Osteocyte (in vitro differentiated cells): ENCODE measurements at regions not wholly inside any gene's neighbourhood (a gene's known extent, or its start where the extent isn't known, plus 50 kb on each side); places are given as distances from the start of the nearest gene placed in this dataset.

ENCODE experiments used
- DNase-seq: peaks from one replicate; pipeline ENCODE4 v3.0.0; 2021; ENCODE audit warnings: mixed read lengths; ENCODE audit not compliant: unreplicated experiment; ENCODE audit errors: extremely low spot score
- H3K27ac Mint-ChIP-seq: one replicate; pipeline ENCODE4 v1.8.0; 2021; ENCODE audit warnings: mild to moderate bottlenecking, mixed read lengths; ENCODE audit not compliant: unreplicated experiment
- H3K27me3 Mint-ChIP-seq: one replicate; pipeline ENCODE4 v1.8.0; 2021; ENCODE audit warnings: mixed read lengths; ENCODE audit not compliant: unreplicated experiment
- H3K36me3 Mint-ChIP-seq: one replicate; pipeline ENCODE4 v1.8.0; 2021; ENCODE audit warnings: mixed read lengths; ENCODE audit not compliant: unreplicated experiment
- H3K4me1 Mint-ChIP-seq: one replicate; pipeline ENCODE4 v1.8.0; 2021; ENCODE audit warnings: mixed read lengths; ENCODE audit not compliant: unreplicated experiment
- H3K4me3 Mint-ChIP-seq: one replicate; pipeline ENCODE4 v1.8.0; 2021; ENCODE audit warnings: mild to moderate bottlenecking, moderate library complexity, mixed read lengths; ENCODE audit not compliant: unreplicated experiment
- H3K9me3 Mint-ChIP-seq: one replicate; pipeline ENCODE4 v1.8.0; 2021; ENCODE audit warnings: mixed read lengths; ENCODE audit not compliant: unreplicated experiment
- CTCF ChIP-seq: fragments of 200-600 bp; sonication (generic); IDR thresholded peaks from 2 replicates; pipeline ENCODE4 v1.5.0; 2021; ENCODE audit warnings: antibody characterized with exemption, mild to moderate bottlenecking, moderate library complexity

DNA sequence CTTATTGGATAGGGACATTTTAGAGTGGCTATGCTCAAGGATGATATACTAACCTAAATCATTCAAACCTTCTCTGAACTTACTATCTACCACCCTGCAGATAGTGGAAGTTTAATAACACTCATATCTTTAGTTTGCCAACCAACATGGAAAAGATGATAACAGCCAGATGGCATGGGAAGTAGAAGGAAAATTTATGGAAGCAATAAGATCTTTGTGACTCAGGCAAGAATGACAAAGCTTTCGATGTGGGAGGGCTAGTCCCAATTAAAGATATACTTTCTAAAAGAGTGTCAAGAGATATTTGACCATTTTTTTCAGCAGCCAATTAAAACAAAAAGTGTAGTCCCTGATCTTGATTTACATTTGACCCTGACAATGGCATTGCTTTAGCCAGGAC is 631.7 kb downstream of the RPS29 start:
- TF ChIP-seq CTCF = no peak
- no peaks in the 10 kb centered on the region for H3K36me3 Mint-ChIP-seq
- peaks cover 6% of the 10 kb centered on the region for H3K9me3 Mint-ChIP-seq
- DNase-seq = no peak
- no peak overlapping the region for H3K4me3 Mint-ChIP-seq
- no peaks in the 10 kb centered on the region for H3K4me1 Mint-ChIP-seq
- H3K27ac Mint-ChIP-seq = no peak overlapping the region
- H3K27me3 Mint-ChIP-seq = no peaks in the 10 kb centered on the region

- no peak for DNase-seq
- Mint-ChIP-seq H3K27me3 (no peaks in the 10 kb centered on the region), H3K9me3 (peaks cover 4% of the 10 kb centered on the region), H3K27ac (no peak overlapping the region), H3K4me3 (no peak overlapping the region), H3K36me3 (no peaks in the 10 kb centered on the region), H3K4me1 (no peaks in the 10 kb centered on the region)
- TF ChIP-seq CTCF = no peak
These were observed 641.4 kb downstream of the RPS29 start for GRCh38 chr14:48944809-48945208.

DNA sequence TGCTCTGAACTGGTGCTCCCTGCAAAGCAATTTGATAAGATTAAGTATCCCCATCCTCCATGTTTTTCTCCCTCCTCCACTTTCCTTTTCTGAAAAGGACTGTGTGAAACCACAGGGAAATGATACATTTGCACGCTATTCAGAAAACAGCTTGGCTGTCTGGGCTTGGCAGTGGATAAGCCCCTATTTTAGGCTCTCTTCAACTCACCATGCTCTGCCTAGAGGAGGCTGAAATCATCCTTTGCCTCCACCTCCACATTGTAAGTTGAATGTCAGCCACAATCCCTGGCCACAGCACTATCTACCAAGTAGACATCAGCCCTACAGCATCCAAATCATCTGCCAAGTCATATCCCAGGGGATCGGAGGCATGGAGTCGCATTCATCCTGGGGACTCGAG is 642.3 kb downstream of the RPS29 start:
- no peak overlapping the region for H3K27ac Mint-ChIP-seq
- no peak for DNase-seq
- H3K36me3 Mint-ChIP-seq = no peaks in the 10 kb centered on the region
- H3K9me3 Mint-ChIP-seq = peaks cover 11% of the 10 kb centered on the region
- H3K27me3 Mint-ChIP-seq = no peaks in the 10 kb centered on the region
- H3K4me1 Mint-ChIP-seq = no peaks in the 10 kb centered on the region
- no peak overlapping the region for H3K4me3 Mint-ChIP-seq
- TF ChIP-seq CTCF = no peak

DNA sequence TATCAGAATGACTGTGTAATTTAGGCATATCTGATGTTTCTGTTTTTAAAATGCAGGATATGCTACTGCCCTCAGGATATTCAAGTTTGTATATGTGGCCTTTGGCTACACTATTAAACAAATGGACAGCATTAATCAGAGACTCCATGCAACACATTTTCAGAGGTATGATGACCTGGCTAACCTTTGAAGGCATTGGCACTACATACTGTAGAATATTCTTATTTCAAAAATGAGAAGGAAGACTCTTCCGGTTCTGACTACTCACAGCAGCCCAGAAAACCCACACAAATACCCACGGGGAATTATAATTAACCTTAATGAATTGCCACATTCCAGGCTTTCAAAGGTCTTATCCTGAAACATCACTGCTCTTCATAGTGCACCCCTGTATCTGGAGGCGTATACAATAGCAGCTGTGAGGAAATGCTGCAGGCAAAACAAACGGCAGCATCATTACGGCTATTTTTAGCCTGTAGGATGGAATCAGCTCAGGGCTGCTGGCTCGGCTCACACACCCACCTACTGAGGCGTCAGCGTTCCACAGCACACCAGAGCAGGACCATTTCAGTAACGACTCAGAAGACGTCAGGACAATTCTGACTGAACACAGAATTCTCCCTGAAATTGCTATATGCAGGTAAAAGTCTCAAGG is 648.5 kb downstream of the RPS29 start:
- Mint-ChIP-seq H3K36me3 (no peaks in the 10 kb centered on the region), H3K4me1 (no peaks in the 10 kb centered on the region), H3K4me3 (no peak overlapping the region), H3K9me3 (peaks cover 11% of the 10 kb centered on the region), H3K27ac (no peak overlapping the region), H3K27me3 (no peaks in the 10 kb centered on the region)
- no peak for DNase-seq
- TF ChIP-seq CTCF = no peak

GRCh38 chr14:48936849-48937248 is 649.3 kb downstream of the RPS29 start:
- TF ChIP-seq CTCF = no peak
- no peaks in the 10 kb centered on the region for H3K27me3 Mint-ChIP-seq
- DNase-seq = no peak
- peaks cover 7% of the 10 kb centered on the region for H3K9me3 Mint-ChIP-seq
- no peak overlapping the region for H3K4me3 Mint-ChIP-seq
- H3K4me1 Mint-ChIP-seq = no peaks in the 10 kb centered on the region
- no peak overlapping the region for H3K27ac Mint-ChIP-seq
- no peaks in the 10 kb centered on the region for H3K36me3 Mint-ChIP-seq
